Thoracic aorta (tissue), 2 donors: ENCODE measurements at regions not wholly inside any gene's neighbourhood (a gene's known extent, or its start where the extent isn't known, plus 50 kb on each side); places are given as distances from the start of the nearest gene placed in this dataset.

Experiments used
- ATAC-seq: fragments of 150-250 bp; one replicate; pipeline ENCODE4 v1.8.0; 2017; ENCODE audit warnings: low read depth; ENCODE audit not compliant: insufficient number of reproducible peaks, low FRiP score
- DNase-seq: peaks from one replicate; pipeline ENCODE4 v3.0.0-alpha.2; 2020; ENCODE audit warnings: low spot score
- H3K27ac ChIP-seq, 2 donors: fragments of 200-600 bp; sonication (generic); 1 replicate in 1 of 2; 2 replicates in 1 of 2; pipeline ENCODE4 v1.5.1; 2016; ENCODE audit warnings: mild to moderate bottlenecking in 2 of 2, moderate library complexity in 2 of 2
- H3K27me3 ChIP-seq: fragments of 200-600 bp; sonication (generic); replicated peaks from 2 replicates; pipeline ENCODE4 v1.6.0; 2016; ENCODE audit warnings: mild to moderate bottlenecking; ENCODE audit not compliant: insufficient read depth
- H3K36me3 ChIP-seq: fragments of 200-600 bp; sonication (generic); one replicate; pipeline ENCODE4 v1.5.1; 2016
- H3K4me1 ChIP-seq, 2 donors: fragments of 200-600 bp; sonication (generic); 1 replicate in 1 of 2; 2 replicates in 1 of 2; pipeline versions ENCODE4 v1.5.1 to v1.6.0; 2016; ENCODE audit warnings: low read depth in 2 of 2, mild to moderate bottlenecking in 1 of 2; ENCODE audit not compliant: control insufficient read depth in 1 of 2
- H3K4me3 ChIP-seq: fragments of 200-600 bp; sonication (generic); 2 replicates; pipeline ENCODE4 v1.5.1; 2016; ENCODE audit warnings: mild to moderate bottlenecking
- H3K9me3 ChIP-seq: fragments of 200-600 bp; sonication (generic); 2 replicates; pipeline ENCODE4 v1.5.1; 2016
- TF ChIP-seq, protein P1 (sequence below): fragments of 200-600 bp; sonication (generic); IDR thresholded peaks from one replicate; pipeline ENCODE4 v1.5.1; 2019; ENCODE audit warnings: antibody characterized with exemption

- Histone ChIP-seq H3K4me1 (no peaks in the 10 kb centered on the region), H3K27me3 (no peaks in the 10 kb centered on the region), H3K27ac (no peak overlapping the region), H3K9me3 (no peaks in the 10 kb centered on the region), H3K4me3 (no peak overlapping the region), H3K36me3 (no peaks in the 10 kb centered on the region)
- ATAC-seq (no peak), DNase-seq (no peak)
- TF ChIP-seq, protein P1, sequence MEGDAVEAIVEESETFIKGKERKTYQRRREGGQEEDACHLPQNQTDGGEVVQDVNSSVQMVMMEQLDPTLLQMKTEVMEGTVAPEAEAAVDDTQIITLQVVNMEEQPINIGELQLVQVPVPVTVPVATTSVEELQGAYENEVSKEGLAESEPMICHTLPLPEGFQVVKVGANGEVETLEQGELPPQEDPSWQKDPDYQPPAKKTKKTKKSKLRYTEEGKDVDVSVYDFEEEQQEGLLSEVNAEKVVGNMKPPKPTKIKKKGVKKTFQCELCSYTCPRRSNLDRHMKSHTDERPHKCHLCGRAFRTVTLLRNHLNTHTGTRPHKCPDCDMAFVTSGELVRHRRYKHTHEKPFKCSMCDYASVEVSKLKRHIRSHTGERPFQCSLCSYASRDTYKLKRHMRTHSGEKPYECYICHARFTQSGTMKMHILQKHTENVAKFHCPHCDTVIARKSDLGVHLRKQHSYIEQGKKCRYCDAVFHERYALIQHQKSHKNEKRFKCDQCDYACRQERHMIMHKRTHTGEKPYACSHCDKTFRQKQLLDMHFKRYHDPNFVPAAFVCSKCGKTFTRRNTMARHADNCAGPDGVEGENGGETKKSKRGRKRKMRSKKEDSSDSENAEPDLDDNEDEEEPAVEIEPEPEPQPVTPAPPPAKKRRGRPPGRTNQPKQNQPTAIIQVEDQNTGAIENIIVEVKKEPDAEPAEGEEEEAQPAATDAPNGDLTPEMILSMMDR: no peak
These were observed 310.8 kb downstream of the YTHDC2 start for GRCh38 chr5:113824307-113824706.

GRCh38 chr5:113825176-113825575, 311.7 kb downstream of the YTHDC2 start:
- Histone ChIP-seq H3K9me3 (no peaks in the 10 kb centered on the region), H3K4me1 (no peaks in the 10 kb centered on the region), H3K36me3 (no peaks in the 10 kb centered on the region), H3K27me3 (no peaks in the 10 kb centered on the region), H3K4me3 (no peak overlapping the region), H3K27ac (no peak overlapping the region)
- no peak for DNase-seq
- ATAC-seq: no peak
- TF ChIP-seq, protein P1: no peak

DNA sequence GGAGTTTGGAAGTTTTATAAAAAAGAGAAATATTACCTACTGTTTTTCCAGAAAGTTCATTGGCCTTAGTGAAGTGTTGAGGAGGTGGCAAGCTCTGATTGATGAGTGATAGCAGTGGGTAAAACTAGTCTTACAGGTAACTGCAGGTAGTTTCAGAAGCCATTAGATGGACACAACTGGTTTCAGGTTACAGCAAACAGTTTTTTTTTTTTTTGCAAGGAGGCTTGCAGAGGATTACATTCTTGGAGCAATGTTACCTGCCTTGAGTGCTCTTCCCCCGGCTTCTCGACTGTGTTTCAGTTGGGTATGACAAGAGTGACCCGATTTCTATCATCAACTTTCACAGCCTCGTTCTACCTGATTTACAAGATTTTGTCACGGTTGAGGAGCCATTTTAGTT, 333.4 kb downstream of the YTHDC2 start:
- Histone ChIP-seq H3K4me1 (no peaks in the 10 kb centered on the region), H3K4me3 (no peak overlapping the region), H3K27me3 (no peaks in the 10 kb centered on the region), H3K36me3 (no peaks in the 10 kb centered on the region), H3K9me3 (no peaks in the 10 kb centered on the region), H3K27ac (no peak overlapping the region)
- DNase-seq: no peak
- TF ChIP-seq, protein P1: no peak
- ATAC-seq: no peak

- H3K9me3 ChIP-seq: no peaks in the 10 kb centered on the region
- H3K4me3 ChIP-seq: no peak overlapping the region
- no peaks in the 10 kb centered on the region for H3K4me1 ChIP-seq
- DNase-seq: no peak
- no peak for ATAC-seq
- TF ChIP-seq, protein P1: no peak
- H3K27ac ChIP-seq: no peak overlapping the region
- no peaks in the 10 kb centered on the region for H3K27me3 ChIP-seq
- H3K36me3 ChIP-seq: no peaks in the 10 kb centered on the region
These were observed 350.9 kb downstream of the YTHDC2 start for GRCh38 chr5:113864437-113864836.

DNA sequence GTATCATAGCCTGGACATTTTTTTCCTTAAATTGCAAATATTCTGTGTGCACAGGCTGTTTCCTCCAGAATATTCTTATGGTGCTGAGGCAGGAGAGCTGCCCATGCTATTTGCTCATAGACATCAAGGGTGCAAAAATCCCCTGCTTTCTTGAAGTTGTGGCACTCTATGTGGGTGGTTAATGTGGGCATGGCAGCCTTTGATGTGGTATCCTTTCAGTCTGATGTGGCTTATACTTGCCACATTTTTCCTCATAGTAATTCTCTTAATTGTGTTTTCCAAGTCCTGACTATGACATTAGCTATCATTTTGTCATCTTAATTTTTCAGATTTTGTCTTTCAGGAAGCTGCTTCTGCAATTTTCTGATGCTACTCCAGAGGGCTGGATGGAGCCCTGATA, 353.3 kb downstream of the YTHDC2 start:
- Histone ChIP-seq H3K4me1 (no peaks in the 10 kb centered on the region), H3K9me3 (no peaks in the 10 kb centered on the region), H3K27ac (no peak overlapping the region), H3K27me3 (no peaks in the 10 kb centered on the region), H3K4me3 (no peak overlapping the region), H3K36me3 (no peaks in the 10 kb centered on the region)
- TF ChIP-seq, protein P1: no peak
- DNase-seq (no peak), ATAC-seq (no peak)
